Caco-2 (cell line): ENCODE measurements at regions not wholly inside any gene's neighbourhood (a gene's known extent, or its start where the extent isn't known, plus 50 kb on each side); places are given as distances from the start of the nearest gene placed in this dataset.

Source experiments
- BruUV-seq: library from RNA; stranded (reverse); fragments of 400-500 nt; replicated peaks from 2 replicates; lab custom pipeline; 2021; lab: Mats Ljungman, UMichigan
- CTCF ChIA-PET: fragments of 300-600 bp; sonication (Branson Sonifier 250); formaldehyde crosslinking; loops from one replicate; lab custom pipeline; 2022; ENCODE audit warnings: antibody characterized with exemption; lab: Charles Lee
- POLR2A ChIA-PET: fragments of 300-600 bp; sonication (Branson Sonifier 250); formaldehyde crosslinking; loops from one replicate; lab custom pipeline; 2022; ENCODE audit warnings: antibody characterized with exemption; lab: Charles Lee
- DNase-seq, 2 experiments: peaks; one replicate each; pipeline versions ENCODE4 v3.0.0 to v3.0.0-alpha.2; 2020 to 2022
- H3K27me3 ChIP-seq: replicated peaks from 2 replicates; pipeline ENCODE4 v1.6.0; 2011; ENCODE audit warnings: low read length; ENCODE audit not compliant: control insufficient read depth, insufficient read depth
- H3K36me3 ChIP-seq: 2 replicates; pipeline ENCODE4 v1.5.1; 2011; ENCODE audit warnings: low read length; ENCODE audit not compliant: control insufficient read depth, insufficient read depth
- H3K4me1 ChIP-seq: fragments of 250-450 bp; sonication (Bioruptor Pico); 2 replicates; pipeline ENCODE4 v1.5.1; 2020; ENCODE audit warnings: mild to moderate bottlenecking
- H3K4me3 ChIP-seq: 2 replicates; pipeline ENCODE4 v1.5.1; 2011; ENCODE audit warnings: low read depth, mild to moderate bottlenecking, control low read depth, low read length
- H3K9me3 ChIP-seq: fragments of 250-450 bp; sonication (Bioruptor Pico); 2 replicates; pipeline ENCODE4 v1.5.1; 2020; ENCODE audit warnings: mild to moderate bottlenecking, moderate library complexity
- H3K27ac Mint-ChIP-seq: one replicate; pipeline ENCODE4 v1.8.0; 2022; ENCODE audit warnings: mixed read lengths; ENCODE audit not compliant: unreplicated experiment
- H3K27me3 Mint-ChIP-seq: one replicate; pipeline ENCODE4 v1.8.0; 2022; ENCODE audit warnings: mixed read lengths; ENCODE audit not compliant: insufficient read depth, unreplicated experiment
- H3K36me3 Mint-ChIP-seq: one replicate; pipeline ENCODE4 v1.8.0; 2022; ENCODE audit warnings: mild to moderate bottlenecking, mixed read lengths; ENCODE audit not compliant: insufficient read depth, unreplicated experiment
- H3K4me1 Mint-ChIP-seq: one replicate; pipeline ENCODE4 v1.8.0; 2022; ENCODE audit warnings: low read depth, mixed read lengths; ENCODE audit not compliant: unreplicated experiment
- H3K4me3 Mint-ChIP-seq: one replicate; pipeline ENCODE4 v1.8.0; 2022; ENCODE audit warnings: mild to moderate bottlenecking, moderate library complexity, mixed read lengths; ENCODE audit not compliant: unreplicated experiment
- H3K9me3 Mint-ChIP-seq: one replicate; pipeline ENCODE4 v1.8.0; 2022; ENCODE audit warnings: mixed read lengths; ENCODE audit not compliant: unreplicated experiment
- CTCF ChIP-seq, 2 experiments: fragments of 200-600 bp in 1 of 2; IDR thresholded peaks; 1 replicate in 1 of 2; 2 replicates in 1 of 2; pipeline versions ENCODE4 v1.5.1 to v1.8.0; 2011 to 2022; ENCODE audit warnings: antibody characterized with exemption in 1 of 2, control low read depth in 1 of 2, inconsistent platforms in 1 of 2, low read depth in 1 of 2, low read length in 1 of 2, mild to moderate bottlenecking in 1 of 2, moderate library complexity in 1 of 2; ENCODE audit not compliant: insufficient read depth in 1 of 2, severe bottlenecking in 1 of 2, unreplicated experiment in 1 of 2
- intact Hi-C: fragments of 100-400 bp; cut with micrococcal nuclease; formaldehyde crosslinking; loops from one replicate; pipeline ENCODE4 v1.10.0; 2022; ENCODE audit not compliant: unreplicated experiment

- CTCF ChIA-PET = no interaction called here
- no peaks in the 10 kb centered on the region for H3K4me1 ChIP-seq
- peaks cover 12% of the 10 kb centered on the region for H3K27me3 Mint-ChIP-seq
Observed at GRCh38 chr12:67045650-67046049, 223.5 kb upstream of the CAND1 start.

GRCh38 chr12:67046062-67046461 is 223.1 kb upstream of the CAND1 start:
- DNase-seq = no peak
- Mint-ChIP-seq H3K27me3 (peaks cover 16% of the 10 kb centered on the region), H3K27ac (no peak overlapping the region), H3K36me3 (no peaks in the 10 kb centered on the region), H3K4me1 (no peaks in the 10 kb centered on the region), H3K4me3 (no peak overlapping the region), H3K9me3 (no peaks in the 10 kb centered on the region)
- no peaks in the 10 kb centered on the region for H3K4me1 ChIP-seq
- H3K4me3 ChIP-seq = no peak overlapping the region
- ChIA-PET POLR2A (no interaction called here), CTCF (no interaction called here)
- no peaks in the 10 kb centered on the region for H3K36me3 ChIP-seq
- H3K9me3 ChIP-seq = no peaks in the 10 kb centered on the region
- intact Hi-C loops = no loop called here
- no peaks in the 10 kb centered on the region for H3K27me3 ChIP-seq
- no peak for TF ChIP-seq CTCF (IDR thresholded peaks at IDR 0.05; ENCODE audit: insufficient read depth in 1 of 2, low read depth in 1 of 2, low read length in 1 of 2, severe bottlenecking in 1 of 2, unreplicated experiment in 1 of 2)
- BruUV-seq = no TSS peak

More at GRCh38 chr12:67045650-67046049, 223.5 kb upstream of the CAND1 start:
- Mint-ChIP-seq H3K9me3 (no peaks in the 10 kb centered on the region), H3K4me1 (no peaks in the 10 kb centered on the region), H3K36me3 (no peaks in the 10 kb centered on the region), H3K4me3 (no peak overlapping the region), H3K27ac (no peak overlapping the region)
- intact Hi-C loops = no loop called here
- POLR2A ChIA-PET = no interaction called here
- Histone ChIP-seq H3K4me3 (no peak overlapping the region), H3K27me3 (no peaks in the 10 kb centered on the region), H3K9me3 (no peaks in the 10 kb centered on the region), H3K36me3 (no peaks in the 10 kb centered on the region)
- TF ChIP-seq CTCF (IDR thresholded peaks at IDR 0.05; ENCODE audit: insufficient read depth in 1 of 2, low read depth in 1 of 2, low read length in 1 of 2, severe bottlenecking in 1 of 2, unreplicated experiment in 1 of 2) = no peak
- no TSS peak for BruUV-seq
- DNase-seq = no peak

GRCh38 chr12:67047634-67048033 is 221.5 kb upstream of the CAND1 start:
- ChIA-PET CTCF (no interaction called here), POLR2A (no interaction called here)
- no peaks in the 10 kb centered on the region for H3K9me3 Mint-ChIP-seq
- Histone ChIP-seq H3K27me3 (no peaks in the 10 kb centered on the region), H3K4me1 (no peaks in the 10 kb centered on the region), H3K36me3 (no peaks in the 10 kb centered on the region), H3K4me3 (no peak overlapping the region), H3K9me3 (no peaks in the 10 kb centered on the region)
- no peaks in the 10 kb centered on the region for H3K4me1 Mint-ChIP-seq
- H3K4me3 Mint-ChIP-seq = no peak overlapping the region
- intact Hi-C loops = no loop called here
- no peak for DNase-seq
- no peaks in the 10 kb centered on the region for H3K36me3 Mint-ChIP-seq
- H3K27ac Mint-ChIP-seq = no peak overlapping the region
- peaks cover 19% of the 10 kb centered on the region for H3K27me3 Mint-ChIP-seq
- TF ChIP-seq CTCF (IDR thresholded peaks at IDR 0.05; ENCODE audit: insufficient read depth in 1 of 2, low read depth in 1 of 2, low read length in 1 of 2, severe bottlenecking in 1 of 2, unreplicated experiment in 1 of 2) = no peak
- no TSS peak for BruUV-seq
